H1 (cell line): ENCODE measurements at regions not wholly inside any gene's neighbourhood (a gene's known extent, or its start where the extent isn't known, plus 50 kb on each side); places are given as distances from the start of the nearest gene placed in this dataset.

Experiments used
- CTCF ChIA-PET: fragments of 300-600 bp; sonication (Branson Sonifier 250); formaldehyde crosslinking; loops from one replicate; lab custom pipeline; 2021; ENCODE audit not compliant: partially characterized antibody; lab: Charles Lee
- POLR2A ChIA-PET: fragments of 300-600 bp; sonication (Branson Sonifier 250); formaldehyde crosslinking; loops from one replicate; lab custom pipeline; 2021; ENCODE audit warnings: inconsistent platforms; ENCODE audit not compliant: partially characterized antibody; lab: Charles Lee
- DNase-seq, 2 experiments: peaks; one replicate each; pipeline versions ENCODE4 v3.0.0 to v3.0.0-alpha.2; 2010 to 2022; ENCODE audit warnings: low spot score in 2 of 2, low read depth in 1 of 2, mixed read lengths in 1 of 2
- FAIRE-seq: peaks from 2 replicates; lab custom pipeline; 2011; peaks lifted over from hg19 to GRCh38; lab: Jason Lieb, UNC
- H2AFZ ChIP-seq: 2 replicates; pipeline ENCODE4 v1.8.1; 2012; ENCODE audit warnings: low read length, inconsistent platforms
- H2AK5ac ChIP-seq: 2 replicates; pipeline ENCODE4 v1.6.1; 2013; ENCODE audit warnings: low read depth, low read length
- H2BK120ac ChIP-seq: replicated peaks from 2 replicates; pipeline ENCODE3; 2013; ENCODE audit warnings: low read depth, low read length, inconsistent platforms
- H2BK12ac ChIP-seq: 2 replicates; pipeline ENCODE4 v1.6.1; 2013; ENCODE audit warnings: low read depth, low read length
- H2BK15ac ChIP-seq: 2 replicates; pipeline ENCODE4 v1.6.1; 2013; ENCODE audit warnings: low read length
- H2BK20ac ChIP-seq: 2 replicates; pipeline ENCODE4 v1.6.1; 2013; ENCODE audit warnings: low read length
- H2BK5ac ChIP-seq: 2 replicates; pipeline ENCODE4 v1.6.1; 2013; ENCODE audit warnings: low read depth, low read length
- H3K14ac ChIP-seq: 2 replicates; pipeline ENCODE4 v1.6.1; 2013; ENCODE audit warnings: inconsistent platforms; ENCODE audit not compliant: insufficient read length
- H3K18ac ChIP-seq: 2 replicates; pipeline ENCODE4 v1.6.1; 2013; ENCODE audit warnings: low read length; ENCODE audit errors: extremely low read depth
- H3K23ac ChIP-seq: 2 replicates; pipeline ENCODE4 v1.6.1; 2013; ENCODE audit warnings: inconsistent platforms; ENCODE audit not compliant: insufficient read length
- H3K23me2 ChIP-seq: 2 replicates; pipeline ENCODE4 v1.6.1; 2013; ENCODE audit warnings: low read depth, low read length
- H3K27ac ChIP-seq: 2 replicates; pipeline ENCODE4 v1.6.1; 2011; ENCODE audit warnings: low read depth, low read length, inconsistent platforms
- H3K27me3 ChIP-seq, 4 experiments: replicated peaks in 1 of 4; 1 replicate in 1 of 4; 2 replicates in 3 of 4; pipeline versions ENCODE4 v1.6.1 to v1.8.1; 2011 to 2013; ENCODE audit warnings: low read length in 3 of 4, mild to moderate bottlenecking in 3 of 4, inconsistent platforms in 2 of 4, mixed read lengths in 2 of 4, moderate library complexity in 1 of 4; ENCODE audit not compliant: control insufficient read depth in 3 of 4, insufficient read depth in 3 of 4; ENCODE audit errors: extremely low read depth in 1 of 4
- H3K36me3 ChIP-seq, 4 experiments: 2 replicates each; pipeline versions ENCODE4 v1.6.1 to v1.8.1; 2011 to 2013; ENCODE audit warnings: mild to moderate bottlenecking in 4 of 4, low read length in 3 of 4, moderate library complexity in 2 of 4, control low read depth in 1 of 4, inconsistent platforms in 1 of 4; ENCODE audit not compliant: insufficient read depth in 4 of 4, control insufficient read depth in 2 of 4
- H3K4ac ChIP-seq: replicated peaks from 2 replicates; pipeline ENCODE3; 2013; ENCODE audit warnings: low read length, low read depth, mixed read lengths, inconsistent platforms; ENCODE audit not compliant: insufficient read length
- H3K4me1 ChIP-seq, 4 experiments: replicated peaks in 1 of 4; 1 replicate in 1 of 4; 2 replicates in 3 of 4; pipeline versions ENCODE4 v1.6.1 to v1.8.1; 2011 to 2013; ENCODE audit warnings: low read length in 3 of 4, inconsistent platforms in 2 of 4, mixed read lengths in 1 of 4; ENCODE audit not compliant: insufficient read depth in 4 of 4, control insufficient read depth in 3 of 4
- H3K4me2 ChIP-seq, 2 experiments: 2 replicates each; pipeline versions ENCODE4 v1.6.1 to v1.8.1; 2011 to 2013; ENCODE audit warnings: low read depth in 2 of 2, low read length in 2 of 2, control low read depth in 1 of 2, inconsistent platforms in 1 of 2, mild to moderate bottlenecking in 1 of 2; ENCODE audit not compliant: insufficient read depth in 1 of 2
- H3K4me3 ChIP-seq, 4 experiments: fragments of 200-600, 300-600 bp in 1 of 4; sonication (generic), shearing (Covaris generic), sonication (Bioruptor Twin) in 1 of 4; 2 replicates each; pipeline versions ENCODE4 v1.5.1 to v1.8.1; 2011 to 2016; ENCODE audit warnings: low read length in 4 of 4, low read depth in 3 of 4, control low read depth in 2 of 4, inconsistent platforms in 2 of 4, mild to moderate bottlenecking in 2 of 4, mixed read lengths in 1 of 4, moderate library complexity in 1 of 4; ENCODE audit not compliant: insufficient read depth in 2 of 4; ENCODE audit errors: extremely low read depth in 1 of 4
- H3K56ac ChIP-seq: replicated peaks from 2 replicates; pipeline ENCODE3; 2013; ENCODE audit warnings: low read depth, mild to moderate bottlenecking, mixed read lengths, low read length, inconsistent platforms; ENCODE audit not compliant: insufficient read length
- H3K79me1 ChIP-seq: 2 replicates; pipeline ENCODE4 v1.6.1; 2013; ENCODE audit warnings: low read depth, low read length, control low read depth
- H3K79me2 ChIP-seq, 2 experiments: 2 replicates each; pipeline versions ENCODE4 v1.6.1 to v1.8.1; 2012 to 2013; ENCODE audit warnings: low read length in 2 of 2, mild to moderate bottlenecking in 2 of 2, inconsistent platforms in 1 of 2; ENCODE audit not compliant: insufficient read depth in 2 of 2, control insufficient read depth in 1 of 2
- H3K9ac ChIP-seq, 4 experiments: replicated peaks in 1 of 4; 1 replicate in 1 of 4; 2 replicates in 3 of 4; pipeline versions ENCODE4 v1.6.1 to v1.8.1; 2011 to 2013; ENCODE audit warnings: low read depth in 3 of 4, low read length in 3 of 4, control low read depth in 2 of 4, mild to moderate bottlenecking in 2 of 4, moderate library complexity in 2 of 4, inconsistent platforms in 1 of 4; ENCODE audit errors: extremely low read depth in 1 of 4
- H3K9me3 ChIP-seq, 2 experiments: 2 replicates each; pipeline versions ENCODE4 v1.6.1 to v1.8.1; 2012 to 2013; ENCODE audit warnings: mild to moderate bottlenecking in 2 of 2, moderate library complexity in 2 of 2, control low read depth in 1 of 2, inconsistent platforms in 1 of 2, low read depth in 1 of 2, low read length in 1 of 2, mixed read lengths in 1 of 2; ENCODE audit not compliant: insufficient read depth in 2 of 2
- H4K20me1 ChIP-seq, 2 experiments: replicated peaks in 1 of 2; 2 replicates each; pipeline versions ENCODE3 to v1.8.1; 2011 to 2013; ENCODE audit warnings: inconsistent platforms in 2 of 2, low read length in 2 of 2, mild to moderate bottlenecking in 1 of 2; ENCODE audit not compliant: insufficient read depth in 2 of 2, control insufficient read depth in 1 of 2
- H4K5ac ChIP-seq: 2 replicates; pipeline ENCODE4 v1.6.1; 2013; ENCODE audit warnings: low read length, low read depth, mixed read lengths, inconsistent platforms; ENCODE audit not compliant: insufficient read length
- H4K8ac ChIP-seq: 2 replicates; pipeline ENCODE4 v1.8.0; 2013; ENCODE audit warnings: mild to moderate bottlenecking, moderate library complexity, low read length, inconsistent platforms; ENCODE audit not compliant: insufficient read depth; ENCODE audit errors: extremely low read depth
- H4K91ac ChIP-seq: replicated peaks from 2 replicates; pipeline ENCODE3; 2013; ENCODE audit warnings: low read length, mixed read lengths, inconsistent platforms; ENCODE audit not compliant: insufficient read length
- SRF ChIP-seq: IDR thresholded peaks from 2 replicates; pipeline ENCODE4 v1.6.1; 2011; ENCODE audit warnings: mild to moderate bottlenecking, low read depth, low read length, moderate library complexity
- WGBS, 2 experiments: shearing (Covaris generic) in 1 of 2; methylation state at CpG; one replicate each; pipeline versions ENCODE4 v1.1.6 to v1.1.7; 2013 to 2015; ENCODE audit warnings: low lambda C conversion rate in 2 of 2, mixed read lengths in 2 of 2, inconsistent platforms in 1 of 2, low coverage in 1 of 2, missing lambda C conversion rate in 1 of 2; ENCODE audit not compliant: insufficient replicate concordance in 2 of 2, insufficient coverage in 1 of 2, insufficient read length in 1 of 2; ENCODE audit errors: extremely low coverage in 1 of 2, missing lambda C conversion rate in 1 of 2; 5-methylcytosine and 5-hydroxymethylcytosine counted together

DNA sequence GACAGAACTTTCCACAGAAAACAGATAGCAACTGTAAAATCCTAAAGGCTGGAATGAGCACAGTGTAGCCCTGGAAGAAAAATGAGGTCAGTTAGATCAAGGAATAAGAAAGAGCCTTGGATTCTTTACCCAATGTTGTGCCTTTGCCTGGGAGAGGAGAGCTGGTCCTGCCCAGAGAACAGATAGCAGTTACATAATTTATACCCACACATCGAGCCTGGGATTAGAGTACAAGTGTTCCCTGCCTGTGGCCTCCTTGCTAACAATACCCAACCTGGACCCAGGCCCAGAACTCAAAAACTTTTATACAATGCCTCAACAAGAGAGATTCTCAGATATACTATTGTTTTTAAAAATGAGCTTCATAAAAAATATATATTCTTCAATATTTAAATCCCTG, 1998.4 kb downstream of the LRRC4C start:
- FAIRE-seq (no peak), DNase-seq (no peak)
- Histone ChIP-seq H3K79me1 (no peaks in the 10 kb centered on the region), H4K91ac (no peak overlapping the region), H3K18ac (no peak overlapping the region), H2AK5ac (no peak overlapping the region), H2BK120ac (no peak overlapping the region), H3K4me2 (no peak overlapping the region), H2BK15ac (no peak overlapping the region), H3K23me2 (no peaks in the 10 kb centered on the region), H3K4me1 (no peaks in the 10 kb centered on the region), H3K36me3 (no peaks in the 10 kb centered on the region), H2BK12ac (no peak overlapping the region), H3K9me3 (no peaks in the 10 kb centered on the region), H3K4me3 (no peak overlapping the region), H3K27ac (no peak overlapping the region), H3K9ac (no peak overlapping the region), H3K4ac (no peak overlapping the region), H2BK20ac (no peak overlapping the region), H2BK5ac (no peak overlapping the region), H3K27me3 (no peaks in the 10 kb centered on the region), H3K14ac (no peak overlapping the region), H3K56ac (no peak overlapping the region), H4K8ac (no peak overlapping the region), H4K5ac (no peak overlapping the region), H3K79me2 (no peaks in the 10 kb centered on the region), H2AFZ (no peak overlapping the region), H4K20me1 (no peaks in the 10 kb centered on the region), H3K23ac (no peak overlapping the region)
- ChIA-PET POLR2A (no interaction called here), CTCF (interaction anchor here (0.8 kb wide), 1 partner anchor 8 kb away, joined by 3 read pairs; no protein-coding TSS in a partner anchor)
- WGBS, 2 experiments = 100% methylated on average over 1 of the region's 1 CpG; no CpG with 5 or more reads in 1 of the 2 experiments
- no peak for TF ChIP-seq SRF
